Activated CD4-positive, CD25-positive, alpha-beta regulatory T cell treated with anti-CD3 and anti-CD28 coated beads, Interleukin-2, amount 50 U/mL, for 24 hours (primary cell): ENCODE measurements at regions not wholly inside any gene's neighbourhood (a gene's known extent, or its start where the extent isn't known, plus 50 kb on each side); places are given as distances from the start of the nearest gene placed in this dataset.

ENCODE experiments used
- ATAC-seq, 2 donors: fragments of 150-1000 bp; cut with Tn5 transposase; one replicate each; pipeline ENCODE4 v1.10.0; 2021; ENCODE audit warnings: mild to moderate bottlenecking in 1 of 2, moderate library complexity in 1 of 2

DNA sequence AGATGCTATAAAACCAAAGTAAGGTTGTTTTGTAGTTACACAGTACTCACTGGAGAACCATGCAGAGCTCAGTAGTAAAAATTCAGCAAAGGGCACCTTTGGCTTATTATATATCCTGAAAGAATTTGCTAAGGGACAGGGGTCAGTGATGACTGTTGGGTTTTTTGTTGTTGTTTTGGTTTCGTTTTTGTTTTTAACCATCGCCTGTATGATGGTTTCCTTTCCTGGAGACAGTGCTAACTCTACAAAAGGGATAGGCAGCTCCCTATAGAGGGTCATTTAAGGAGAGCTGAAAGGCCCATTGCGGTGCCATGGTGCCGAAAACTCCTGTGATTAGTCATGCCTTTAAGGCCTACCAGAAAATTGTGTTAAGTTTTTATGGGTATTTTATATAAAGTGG, 118.2 kb upstream of the GOLIM4 start:
- no peak for ATAC-seq

DNA sequence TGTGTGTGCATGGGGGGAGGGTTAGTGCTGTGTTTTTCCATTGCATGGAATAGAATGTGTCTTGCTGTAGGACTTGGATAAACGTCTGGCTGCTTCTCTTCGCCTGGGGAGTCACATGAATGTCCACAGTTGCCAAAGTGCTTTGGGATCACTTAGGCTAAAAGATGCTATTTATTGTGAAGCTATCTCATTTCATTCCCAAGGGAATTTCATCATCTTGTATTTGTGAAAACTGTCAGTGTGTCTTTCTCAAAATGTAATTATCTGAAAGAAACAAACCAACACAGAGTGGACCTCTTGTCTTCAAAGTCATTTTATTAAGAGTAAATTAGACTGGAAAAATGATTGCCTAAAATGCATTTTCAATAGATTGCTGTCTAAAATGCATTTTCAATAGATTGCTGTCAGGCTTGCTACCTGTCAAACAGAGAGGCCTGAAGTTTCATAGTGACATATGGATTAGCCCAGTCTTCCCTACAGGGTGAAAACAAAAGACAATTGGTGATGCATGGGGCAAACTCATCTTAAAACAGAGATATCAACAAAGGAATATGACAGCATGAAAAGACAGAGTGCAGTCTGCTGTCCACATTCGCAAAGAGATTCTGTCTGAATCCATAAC, 117.1 kb upstream of the GOLIM4 start:
- ATAC-seq = no peak

DNA sequence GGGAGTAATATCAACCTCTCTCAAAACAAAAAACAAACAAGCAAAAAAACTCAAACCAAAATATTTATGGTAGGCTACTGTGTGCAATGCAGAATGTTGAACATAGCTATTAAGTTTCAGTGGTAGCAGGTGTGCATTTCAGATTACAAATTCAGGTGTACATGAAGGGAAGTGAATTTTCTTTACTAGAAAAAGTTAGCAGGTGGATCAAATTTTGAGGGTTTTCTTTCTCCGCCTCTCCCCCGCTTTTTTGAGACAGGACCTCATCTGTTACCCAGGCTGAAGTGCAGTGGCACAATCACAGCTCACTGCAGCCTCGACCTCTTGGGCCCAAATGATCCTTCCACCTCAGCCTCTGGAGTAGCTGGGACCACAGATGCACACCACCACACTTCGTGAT, 109.7 kb upstream of the GOLIM4 start:
- no peak for ATAC-seq

DNA sequence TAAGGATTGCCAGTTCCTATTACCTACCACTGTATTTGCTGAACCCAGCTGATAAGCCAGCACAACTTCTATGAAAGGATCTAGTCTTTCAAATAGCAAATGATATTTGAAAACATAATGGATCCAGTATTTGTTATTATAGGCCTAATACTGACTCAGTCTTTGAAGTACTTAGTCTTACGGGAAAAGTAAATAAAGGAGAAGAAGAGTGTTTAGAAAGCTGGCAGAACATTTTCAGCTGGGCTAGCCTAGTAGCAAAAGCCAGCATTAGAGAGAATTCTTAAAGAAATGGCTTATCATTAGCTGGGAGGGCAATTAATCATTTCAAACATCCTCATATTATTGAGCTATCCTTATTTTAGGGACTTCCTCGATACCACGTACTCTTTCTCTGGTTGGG, 101.4 kb upstream of the GOLIM4 start:
- ATAC-seq = no peak

DNA sequence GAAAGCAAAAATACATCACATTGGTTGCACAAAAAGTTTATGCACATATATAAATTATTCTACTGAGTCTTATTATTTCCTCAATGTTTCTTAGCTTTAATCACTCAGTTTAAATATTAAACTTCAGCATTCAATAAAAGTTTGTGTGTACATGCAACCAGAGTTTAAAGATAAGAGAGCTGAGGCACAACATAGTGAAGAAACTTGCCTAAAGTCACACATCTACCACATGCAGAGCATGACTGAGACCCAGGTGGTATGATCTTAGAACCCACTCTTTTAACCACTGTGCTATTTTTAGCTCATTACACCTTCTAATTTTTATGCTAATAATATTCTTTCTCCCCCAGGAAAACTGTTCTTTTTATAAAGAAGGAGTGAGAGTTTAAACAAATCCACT, 96.1 kb upstream of the GOLIM4 start:
- ATAC-seq = no peak

DNA sequence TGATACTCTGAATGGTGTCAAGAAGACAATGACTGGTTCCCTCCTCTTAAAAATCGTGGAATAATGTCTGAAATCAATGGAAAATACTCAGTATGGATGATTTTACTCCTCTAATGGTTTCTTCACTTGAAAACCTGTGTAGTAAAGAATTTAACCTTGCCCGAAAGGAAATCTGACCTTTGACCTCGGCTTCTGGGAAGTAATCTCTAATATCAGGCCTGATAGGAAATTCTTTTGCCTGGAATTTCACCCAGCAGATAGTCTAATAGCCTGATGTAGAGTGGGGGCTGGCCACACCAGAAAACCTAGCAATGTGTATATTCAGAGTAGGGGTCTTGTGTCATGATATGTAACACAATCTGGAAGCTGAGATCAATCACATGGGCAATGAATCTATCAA, 91.5 kb upstream of the GOLIM4 start:
- no peak for ATAC-seq

DNA sequence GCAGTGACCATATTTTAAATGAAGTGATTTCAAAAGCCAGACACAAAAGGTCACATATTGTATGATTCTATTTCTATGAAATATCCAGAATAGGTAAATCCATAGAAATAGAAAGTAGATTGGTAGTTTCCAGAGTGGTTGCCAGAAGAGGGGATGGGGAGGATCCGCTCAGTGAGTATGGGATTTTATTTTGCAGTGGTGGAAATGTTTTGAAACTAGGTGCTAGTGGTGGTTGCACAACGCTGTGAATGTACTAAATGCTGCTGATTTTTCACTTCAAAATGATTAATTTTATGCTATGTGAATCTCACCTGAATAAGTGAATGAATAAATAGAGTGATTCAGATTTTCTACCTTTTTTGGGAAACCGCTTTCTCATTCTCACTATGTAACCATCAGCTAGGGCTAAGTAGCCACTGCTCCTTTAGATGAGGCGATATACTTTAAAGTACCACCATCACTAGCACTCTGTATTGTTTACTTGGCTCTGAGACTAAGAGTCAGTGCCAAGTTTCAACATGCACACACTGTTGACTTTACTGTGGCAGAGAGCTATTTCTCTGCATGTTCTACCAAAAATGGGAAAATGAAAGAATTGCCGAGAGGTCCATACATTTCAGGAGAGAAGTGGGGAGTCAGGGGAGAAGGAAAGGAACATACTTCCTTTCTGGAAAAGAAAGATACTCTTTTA, 90.7 kb upstream of the GOLIM4 start:
- no peak for ATAC-seq

DNA sequence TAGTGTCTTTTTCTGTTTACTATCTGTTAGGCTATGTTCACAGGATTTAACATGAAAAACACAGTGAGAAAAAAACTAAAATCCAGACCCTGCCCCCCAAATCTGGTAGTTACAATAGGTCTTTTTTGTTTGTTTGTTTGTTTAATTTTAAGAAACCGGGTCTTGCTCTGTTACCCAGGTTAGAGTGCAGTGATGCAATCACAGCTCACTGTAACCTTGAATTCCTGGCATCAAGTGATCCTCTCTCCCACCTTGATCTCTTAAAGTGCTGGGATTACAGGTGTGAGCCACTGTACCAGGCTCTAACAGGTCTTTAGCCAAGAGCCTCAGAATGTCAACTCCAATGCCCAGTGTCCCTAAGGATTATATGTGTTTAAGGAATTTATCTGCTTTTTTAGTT, 88.0 kb upstream of the GOLIM4 start:
- no peak for ATAC-seq

DNA sequence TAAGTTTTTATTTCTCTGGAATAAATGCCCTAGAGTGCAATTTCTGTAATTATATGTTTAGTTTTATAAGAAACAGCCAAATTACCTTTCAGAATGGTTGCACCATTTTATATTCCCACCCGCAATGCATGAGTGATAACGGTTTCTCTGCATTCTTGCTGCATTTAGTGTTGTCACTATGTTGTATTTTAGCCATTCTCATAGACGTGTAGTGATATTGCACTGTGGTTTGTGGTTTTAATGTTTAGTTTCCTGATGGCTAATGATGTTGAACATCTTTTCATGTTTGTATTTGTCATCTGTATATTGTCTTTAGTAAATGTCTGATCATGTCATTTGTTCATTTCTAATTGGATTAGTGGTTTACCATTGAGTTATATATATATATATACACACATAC, 73.0 kb upstream of the GOLIM4 start:
- ATAC-seq = no peak

DNA sequence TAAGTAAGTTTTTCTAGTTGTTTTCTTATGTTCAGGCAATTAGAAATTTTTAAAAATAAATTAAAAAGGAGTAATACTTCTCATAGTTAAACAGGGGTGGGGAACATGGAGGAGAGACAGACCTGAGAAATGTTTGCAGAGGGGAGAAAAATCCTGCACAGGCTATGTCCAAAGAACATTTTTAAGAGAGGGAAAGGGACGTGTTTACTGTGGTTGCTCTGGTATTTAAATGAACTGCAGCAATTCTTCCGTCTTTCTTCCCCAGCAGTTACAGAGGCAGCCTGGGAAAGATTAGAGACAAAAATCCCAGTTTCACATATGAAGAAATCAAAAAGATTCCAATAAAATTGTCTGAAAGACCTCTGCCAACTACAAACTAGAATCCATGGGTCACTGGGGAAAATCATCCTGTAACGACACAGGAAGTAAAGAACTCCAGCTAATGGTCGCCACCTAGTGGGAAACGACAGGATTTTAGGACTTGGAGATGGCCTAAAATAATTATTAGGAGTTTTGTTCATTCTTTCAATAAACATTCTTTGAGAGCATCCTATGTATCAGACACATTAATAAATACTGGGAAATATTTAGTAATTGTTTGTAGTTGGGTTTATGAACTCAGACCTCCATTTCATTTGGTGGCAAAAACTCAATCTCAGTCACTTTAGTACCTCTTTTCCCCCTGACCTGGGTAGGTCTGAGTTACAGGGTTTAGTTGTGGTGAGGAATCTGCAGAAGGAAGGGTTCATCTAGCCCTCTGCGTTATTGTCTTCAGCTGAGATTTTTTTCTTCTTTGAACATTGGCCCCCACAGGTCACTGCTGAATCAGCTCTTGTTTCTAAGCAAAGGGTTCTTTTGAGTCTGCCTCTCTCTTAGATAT, 69.9 kb upstream of the GOLIM4 start:
- no peak for ATAC-seq

DNA sequence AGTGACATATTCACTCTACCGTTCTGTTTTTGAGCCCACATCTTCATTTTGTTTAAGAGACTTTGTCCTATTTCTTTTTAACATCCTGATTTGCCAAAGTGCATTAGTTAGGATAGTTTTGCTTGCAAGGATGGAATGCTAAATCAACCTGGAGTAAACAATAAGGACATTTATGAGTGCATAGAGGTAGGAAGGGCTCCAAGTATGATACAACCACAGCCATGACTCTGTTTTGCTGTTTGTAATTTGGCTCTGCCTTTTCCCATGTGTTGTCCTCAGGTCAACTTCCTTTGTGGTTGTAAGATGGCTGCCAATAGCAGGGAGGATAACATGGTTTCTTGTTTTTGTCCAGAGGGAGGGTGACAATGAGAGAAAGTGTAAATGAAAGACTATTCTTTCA, 66.4 kb upstream of the GOLIM4 start:
- ATAC-seq = no peak

DNA sequence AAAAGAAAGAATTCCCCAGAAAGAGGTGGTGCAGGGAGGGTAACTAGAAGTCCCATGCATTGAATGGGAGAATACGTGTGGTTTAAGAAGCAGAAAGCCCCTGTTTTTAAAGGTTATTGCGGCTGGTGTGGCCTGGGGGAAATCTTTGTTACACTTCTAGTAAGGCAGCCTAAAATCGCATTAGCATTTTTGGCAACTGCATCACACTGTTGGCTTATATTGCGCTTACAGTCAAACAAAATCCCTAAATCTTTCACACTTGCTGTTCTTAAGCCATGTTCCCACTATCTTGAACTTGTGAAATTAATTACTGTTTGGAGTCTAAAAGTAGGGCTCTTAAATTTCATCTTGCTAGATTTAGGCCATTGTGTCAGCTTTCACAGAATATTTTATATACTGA, 66.0 kb upstream of the GOLIM4 start:
- ATAC-seq = no peak

DNA sequence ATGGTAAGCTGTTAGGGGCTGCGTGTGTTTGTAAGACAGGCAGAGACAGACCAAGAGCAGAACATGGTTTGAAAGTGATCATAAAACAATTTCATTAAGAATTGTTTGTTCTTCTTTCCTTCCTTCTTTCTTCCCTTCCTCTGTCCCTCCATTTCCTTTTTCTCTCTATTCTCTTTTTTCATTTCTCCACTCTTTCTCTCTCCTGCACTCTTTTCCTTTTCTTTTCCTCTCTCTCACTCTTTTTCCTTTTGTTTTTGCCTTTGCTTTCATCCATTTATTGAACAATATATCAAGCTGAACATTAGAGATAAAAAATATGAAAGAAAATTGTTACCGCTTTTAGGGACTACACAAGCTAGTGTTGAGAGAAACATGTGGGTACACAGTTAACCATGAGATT, 62.2 kb upstream of the GOLIM4 start:
- no peak for ATAC-seq

DNA sequence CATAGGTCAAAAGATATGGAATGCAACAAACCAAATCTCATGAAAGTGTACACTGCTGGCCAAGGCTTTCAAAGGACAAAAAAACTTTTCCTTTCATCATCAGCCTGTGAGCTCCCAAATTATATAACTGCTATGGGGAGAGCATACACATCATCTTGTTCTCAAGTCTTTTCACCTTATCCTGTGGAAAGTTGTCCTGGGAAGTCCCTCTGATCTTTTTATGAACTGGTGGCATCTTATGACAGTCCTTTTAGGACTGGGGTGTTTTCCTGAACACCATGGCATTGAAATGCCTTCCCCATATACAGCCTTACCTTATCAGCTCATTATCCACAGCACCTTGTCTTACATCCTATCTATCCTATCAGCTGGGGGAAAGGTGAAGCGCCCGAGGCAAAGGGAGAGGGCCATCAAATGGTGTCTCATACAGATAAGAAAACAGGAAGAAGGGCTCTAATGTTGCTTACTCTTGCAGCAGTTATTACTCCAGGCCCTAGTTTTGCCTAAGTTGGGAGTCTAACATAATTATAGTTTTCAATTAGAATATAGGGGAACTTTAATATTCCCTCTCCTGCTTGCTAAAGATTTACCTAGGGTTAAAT, 61.5 kb upstream of the GOLIM4 start:
- no peak for ATAC-seq

DNA sequence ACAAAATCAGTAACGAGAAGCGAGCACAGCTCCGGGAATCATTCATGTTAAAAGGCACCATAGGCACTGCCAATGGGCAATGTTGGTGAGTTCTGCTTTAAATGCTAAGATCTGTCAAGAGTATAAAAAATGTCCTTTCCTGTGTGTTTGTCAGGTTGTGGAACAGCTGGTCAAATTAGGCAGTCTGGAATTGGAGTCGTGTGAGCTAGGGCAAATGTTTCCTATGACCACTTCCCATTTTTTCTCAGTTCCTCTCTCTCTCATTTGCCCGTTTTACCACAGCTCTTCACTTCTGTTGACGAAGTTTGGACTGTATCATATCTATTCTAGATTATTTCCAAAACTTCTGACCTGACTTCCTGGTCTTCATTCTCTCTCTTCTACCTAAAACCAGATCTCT, 60.8 kb upstream of the GOLIM4 start:
- ATAC-seq = no peak

DNA sequence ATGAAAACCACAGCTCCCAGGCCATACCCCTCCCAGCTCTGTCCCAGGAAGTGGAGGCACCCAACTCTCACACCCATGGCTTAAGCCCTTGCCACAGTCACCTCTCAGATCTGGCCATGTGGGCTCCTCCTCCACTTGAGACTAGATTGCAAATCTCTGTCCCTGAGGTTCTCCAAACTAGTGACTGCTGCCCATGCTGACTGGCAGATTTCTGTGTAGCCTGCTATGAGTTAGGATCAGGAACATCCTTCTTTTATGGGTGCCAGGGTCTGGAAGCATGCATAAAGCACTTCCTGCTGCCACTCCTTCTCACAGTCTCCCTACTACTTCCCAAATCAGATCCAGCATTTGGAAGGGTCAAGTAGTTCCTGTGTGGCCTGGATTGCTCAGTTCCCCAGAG, 59.6 kb upstream of the GOLIM4 start:
- ATAC-seq = no peak

DNA sequence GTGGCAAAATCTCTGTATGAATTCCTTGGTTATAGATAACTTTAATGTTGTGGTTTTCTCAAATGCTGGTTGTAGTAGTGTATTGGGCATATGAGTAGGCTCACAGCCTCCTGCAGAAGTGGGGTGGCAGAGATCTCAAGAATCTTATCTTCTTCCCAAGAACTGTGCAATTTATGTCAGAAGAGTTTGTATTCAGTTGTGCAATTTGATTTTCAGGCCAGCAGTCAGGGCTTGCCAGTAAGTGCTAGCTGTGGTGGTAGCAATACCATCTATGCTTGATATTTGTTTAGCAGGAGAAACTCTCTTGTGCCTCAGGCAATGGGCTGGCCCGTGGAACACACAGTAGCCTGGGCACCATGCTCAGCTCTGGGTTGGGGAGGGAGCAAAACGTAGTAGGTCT, 58.4 kb upstream of the GOLIM4 start:
- no peak for ATAC-seq

DNA sequence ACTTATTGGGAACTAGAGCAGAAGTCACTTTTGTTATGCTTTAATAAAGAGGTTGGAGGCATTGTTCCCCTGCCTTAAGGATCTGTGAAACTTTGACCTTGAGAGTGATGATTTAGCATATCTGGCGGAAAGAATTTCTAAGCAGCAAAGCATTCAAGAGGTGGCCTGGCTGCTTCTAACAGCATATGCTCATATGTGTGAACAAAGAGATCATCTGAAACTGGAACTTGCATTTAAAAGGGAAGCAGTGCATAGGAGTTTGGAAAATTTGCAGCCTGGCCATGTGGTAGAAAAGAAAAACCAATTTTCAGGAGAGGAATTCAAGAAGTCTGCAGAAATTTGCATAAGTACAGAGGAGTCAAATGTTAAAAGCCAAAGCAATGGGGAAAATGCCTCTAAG, 56.4 kb upstream of the GOLIM4 start:
- no peak for ATAC-seq
